Body of pancreas (tissue), 4 donors: ENCODE measurements at regions not wholly inside any gene's neighbourhood (a gene's known extent, or its start where the extent isn't known, plus 50 kb on each side); places are given as distances from the start of the nearest gene placed in this dataset.

Experiments used
- ATAC-seq: fragments of 150-250 bp; one replicate; pipeline ENCODE4 v1.9.1; 2016
- DNase-seq, 4 donors: peaks; one replicate each; pipeline ENCODE4 v3.0.0-alpha.2; 2019
- H3K27ac ChIP-seq, 4 donors: fragments of 200-600 bp; sonication (generic); 1 replicate in 3 of 4; 2 replicates in 1 of 4; pipeline versions ENCODE4 v1.5.1 to v1.6.1; 2016 to 2019; ENCODE audit warnings: mild to moderate bottlenecking in 1 of 4, mixed read lengths in 1 of 4, moderate library complexity in 1 of 4
- H3K27me3 ChIP-seq, 2 donors: fragments of 200-600 bp; sonication (generic); one replicate each; pipeline ENCODE4 v1.6.0; 2016; ENCODE audit warnings: mild to moderate bottlenecking in 1 of 2
- H3K36me3 ChIP-seq, 2 donors: fragments of 200-600 bp; sonication (generic); replicated peaks in 1 of 2; 2 replicates each; pipeline ENCODE4 v1.5.1; 2016; ENCODE audit warnings: low read depth in 2 of 2; ENCODE audit not compliant: insufficient read depth in 1 of 2
- H3K4me1 ChIP-seq: fragments of 200-600 bp; sonication (generic); one replicate; pipeline ENCODE4 v1.6.0; 2016
- H3K4me3 ChIP-seq, 2 donors: fragments of 200-600 bp; sonication (generic); 1 replicate in 1 of 2; 2 replicates in 1 of 2; pipeline ENCODE4 v1.5.1; 2016 to 2019
- H3K9me3 ChIP-seq, 3 donors: fragments of 200-600 bp; sonication (generic); 1 replicate in 2 of 3; 2 replicates in 1 of 3; pipeline ENCODE4 v1.5.1; 2016
- POLR2A ChIP-seq, 3 donors: fragments of 450-650 bp; IDR thresholded peaks; one replicate each; pipeline ENCODE4 v1.6.1; 2016; ENCODE audit warnings: antibody characterized with exemption in 3 of 3, mild to moderate bottlenecking in 2 of 3
- WGBS, 2 donors: methylation state at CpG; one replicate each; pipeline ENCODE4 v1.1.5; 2017; 5-methylcytosine and 5-hydroxymethylcytosine counted together
- intact Hi-C: fragments of 100-400 bp; cut with DNase I; formaldehyde crosslinking; loops from one replicate; pipeline ENCODE4 v1.15.1; 2023
- TF ChIP-seq, protein P1 (sequence below), 7 experiments: fragments of 450-650 bp in 4 of 7; fragments of 200-600 bp in 3 of 7; sonication (generic) in 3 of 7; IDR thresholded peaks; one replicate each; pipeline ENCODE4 v1.5.1; 2016 to 2019; ENCODE audit warnings: antibody characterized with exemption in 7 of 7

GRCh38 chr3:176696816-176697215 is 500.5 kb downstream of the TBL1XR1 start:
- intact Hi-C loops: no loop called here
- H3K36me3 ChIP-seq: no peaks in the 10 kb centered on the region
- peaks cover 20% of the 10 kb centered on the region for H3K4me1 ChIP-seq
- TF ChIP-seq POLR2A (IDR thresholded peaks at IDR 0.05): no peak
- TF ChIP-seq, protein P1, sequence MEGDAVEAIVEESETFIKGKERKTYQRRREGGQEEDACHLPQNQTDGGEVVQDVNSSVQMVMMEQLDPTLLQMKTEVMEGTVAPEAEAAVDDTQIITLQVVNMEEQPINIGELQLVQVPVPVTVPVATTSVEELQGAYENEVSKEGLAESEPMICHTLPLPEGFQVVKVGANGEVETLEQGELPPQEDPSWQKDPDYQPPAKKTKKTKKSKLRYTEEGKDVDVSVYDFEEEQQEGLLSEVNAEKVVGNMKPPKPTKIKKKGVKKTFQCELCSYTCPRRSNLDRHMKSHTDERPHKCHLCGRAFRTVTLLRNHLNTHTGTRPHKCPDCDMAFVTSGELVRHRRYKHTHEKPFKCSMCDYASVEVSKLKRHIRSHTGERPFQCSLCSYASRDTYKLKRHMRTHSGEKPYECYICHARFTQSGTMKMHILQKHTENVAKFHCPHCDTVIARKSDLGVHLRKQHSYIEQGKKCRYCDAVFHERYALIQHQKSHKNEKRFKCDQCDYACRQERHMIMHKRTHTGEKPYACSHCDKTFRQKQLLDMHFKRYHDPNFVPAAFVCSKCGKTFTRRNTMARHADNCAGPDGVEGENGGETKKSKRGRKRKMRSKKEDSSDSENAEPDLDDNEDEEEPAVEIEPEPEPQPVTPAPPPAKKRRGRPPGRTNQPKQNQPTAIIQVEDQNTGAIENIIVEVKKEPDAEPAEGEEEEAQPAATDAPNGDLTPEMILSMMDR (IDR thresholded peaks at IDR 0.05): no peak
- H3K9me3 ChIP-seq: no peaks in the 10 kb centered on the region
- ATAC-seq (peak; percentile 47), DNase-seq (peak in 3 of 4 donors; percentile 27 to 33 (median 29))
- peak overlapping the region; percentile 11 to 61 (median 58) for H3K27ac ChIP-seq
- no peaks in the 10 kb centered on the region for H3K27me3 ChIP-seq
- WGBS, 2 donors: 4 to 13% methylated on average over 4 of the region's 4 CpGs
- no peak overlapping the region for H3K4me3 ChIP-seq

- 77 to 80% methylated on average over 4 of the region's 4 CpGs for WGBS, 2 donors
- H3K4me1 ChIP-seq: peaks cover 20% of the 10 kb centered on the region
- no peaks in the 10 kb centered on the region for H3K9me3 ChIP-seq
- DNase-seq (peak in 3 of 4 donors; percentile 13 to 39 (median 39)), ATAC-seq (no peak)
- no peaks in the 10 kb centered on the region for H3K36me3 ChIP-seq
- no peak overlapping the region for H3K27ac ChIP-seq
- no peaks in the 10 kb centered on the region for H3K27me3 ChIP-seq
- intact Hi-C loops: no loop called here
- H3K4me3 ChIP-seq: no peak overlapping the region
- TF ChIP-seq, protein P1 (IDR thresholded peaks at IDR 0.05): no peak
- TF ChIP-seq POLR2A (IDR thresholded peaks at IDR 0.05): no peak
These were observed 504.1 kb downstream of the TBL1XR1 start for GRCh38 chr3:176692966-176693785.

GRCh38 chr3:176692199-176692965 is 504.9 kb downstream of the TBL1XR1 start:
- Histone ChIP-seq H3K4me3 (no peak overlapping the region), H3K4me1 (peaks cover 13% of the 10 kb centered on the region), H3K36me3 (no peaks in the 10 kb centered on the region), H3K27me3 (no peaks in the 10 kb centered on the region), H3K27ac (no peak overlapping the region), H3K9me3 (no peaks in the 10 kb centered on the region)
- DNase-seq: no peak
- no peak for TF ChIP-seq POLR2A (IDR thresholded peaks at IDR 0.05)
- TF ChIP-seq, protein P1 (IDR thresholded peaks at IDR 0.05): no peak
- 83 to 86% methylated on average over 8 of the region's 8 CpGs for WGBS, 2 donors
- ATAC-seq: no peak
- intact Hi-C loops: no loop called here

DNA sequence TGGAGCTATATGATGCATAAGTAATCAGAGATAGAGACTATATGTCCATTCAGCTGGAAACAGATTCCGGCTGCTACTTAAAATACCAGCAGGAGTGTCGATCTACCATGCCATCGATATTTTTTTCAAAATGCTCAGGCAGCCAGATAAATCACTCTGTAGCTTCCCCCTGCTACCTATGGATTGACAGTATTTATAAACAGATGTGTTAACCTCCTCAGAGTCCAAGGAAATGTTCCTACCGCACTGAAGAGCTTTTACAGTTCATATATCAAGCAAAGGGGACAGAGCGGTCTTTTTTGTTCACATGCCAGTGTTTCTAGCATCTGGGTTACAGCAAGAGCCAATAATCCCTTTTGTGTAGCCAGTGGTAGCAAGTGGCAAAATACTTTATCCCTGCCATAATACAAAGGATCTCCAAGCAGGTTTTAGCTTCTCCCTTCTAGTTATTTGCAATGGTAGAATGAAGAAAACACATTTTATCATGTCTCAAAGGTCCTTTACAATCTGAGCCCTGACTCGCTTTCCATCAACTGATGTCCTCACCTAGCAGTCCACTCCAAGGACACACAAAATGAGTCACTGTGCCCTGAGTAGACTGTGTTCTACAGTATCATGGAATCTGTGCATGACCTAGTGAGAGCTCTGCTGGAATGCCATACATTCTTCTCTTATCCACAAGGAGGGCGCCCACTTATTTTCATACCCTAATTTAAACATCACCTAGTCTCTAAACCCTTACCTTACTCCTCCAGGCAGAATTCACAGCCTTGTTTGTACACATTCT is 507.0 kb downstream of the TBL1XR1 start:
- WGBS, 2 donors: 66 to 74% methylated on average over 7 of the region's 7 CpGs

More for the DNA sequence above, 507.0 kb downstream of the TBL1XR1 start:
- TF ChIP-seq, protein P1 (IDR thresholded peaks at IDR 0.05): no peak
- no peak for TF ChIP-seq POLR2A (IDR thresholded peaks at IDR 0.05)
- no peaks in the 10 kb centered on the region for H3K9me3 ChIP-seq
- no peaks in the 10 kb centered on the region for H3K36me3 ChIP-seq
- no peaks in the 10 kb centered on the region for H3K27me3 ChIP-seq
- DNase-seq: peak in 1 of 4 donors; percentile 15
- H3K4me1 ChIP-seq: no peaks in the 10 kb centered on the region
- no peak for ATAC-seq
- intact Hi-C loops: no loop called here
- no peak overlapping the region for H3K4me3 ChIP-seq
- H3K27ac ChIP-seq: no peak overlapping the region
